ENCODE measurements at regions not wholly inside any gene's neighbourhood (a gene's known extent, or its start where the extent isn't known, plus 50 kb on each side); places are given as distances from the start of the nearest gene placed in this dataset.

DNA sequence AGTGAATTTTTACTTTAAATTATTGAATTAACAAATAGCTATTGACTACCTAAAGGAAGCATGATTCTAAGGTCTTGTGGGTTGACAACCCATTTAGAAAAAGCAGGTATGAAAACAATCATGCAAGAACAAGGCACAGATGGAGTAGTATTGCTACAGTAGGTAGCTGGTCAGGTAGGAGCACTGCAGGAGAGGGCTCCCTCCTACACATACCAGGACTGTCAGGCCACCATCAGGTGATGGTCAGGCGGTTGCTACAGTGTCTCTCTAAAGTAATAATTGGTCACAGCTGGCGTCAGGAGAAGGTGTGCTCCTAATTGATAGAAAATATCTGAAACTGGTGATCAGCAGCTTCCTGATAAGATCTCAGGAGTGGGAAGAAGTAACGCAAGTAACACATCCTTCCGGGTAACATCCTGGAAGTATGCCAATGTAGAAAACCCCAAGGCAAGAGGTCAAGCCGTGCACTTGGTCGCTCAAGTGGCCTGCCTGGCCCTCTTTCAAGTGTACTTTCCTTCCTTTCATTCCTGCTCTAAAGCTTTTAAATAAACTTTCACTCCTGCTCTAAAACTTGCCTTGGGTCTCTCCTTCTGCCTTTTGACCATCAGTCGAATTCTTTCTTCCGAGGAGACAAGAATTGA lies 486.5 kb downstream of the TMEM114 start (continued):
- TF ChIP-seq, protein P1, sequence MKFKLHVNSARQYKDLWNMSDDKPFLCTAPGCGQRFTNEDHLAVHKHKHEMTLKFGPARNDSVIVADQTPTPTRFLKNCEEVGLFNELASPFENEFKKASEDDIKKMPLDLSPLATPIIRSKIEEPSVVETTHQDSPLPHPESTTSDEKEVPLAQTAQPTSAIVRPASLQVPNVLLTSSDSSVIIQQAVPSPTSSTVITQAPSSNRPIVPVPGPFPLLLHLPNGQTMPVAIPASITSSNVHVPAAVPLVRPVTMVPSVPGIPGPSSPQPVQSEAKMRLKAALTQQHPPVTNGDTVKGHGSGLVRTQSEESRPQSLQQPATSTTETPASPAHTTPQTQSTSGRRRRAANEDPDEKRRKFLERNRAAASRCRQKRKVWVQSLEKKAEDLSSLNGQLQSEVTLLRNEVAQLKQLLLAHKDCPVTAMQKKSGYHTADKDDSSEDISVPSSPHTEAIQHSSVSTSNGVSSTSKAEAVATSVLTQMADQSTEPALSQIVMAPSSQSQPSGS (IDR thresholded peaks at IDR 0.05; ENCODE audit: low read length): no peak
- TF ChIP-seq BACH1 (IDR thresholded peaks at IDR 0.05; ENCODE audit: low read length) (no peak), FOSL1 (IDR thresholded peaks at IDR 0.05; ENCODE audit: insufficient read depth, low read depth, low read length) (no peak)
